MM.1S (cell line): ENCODE measurements at regions not wholly inside any gene's neighbourhood (a gene's known extent, or its start where the extent isn't known, plus 50 kb on each side); places are given as distances from the start of the nearest gene placed in this dataset.

Experiments
- DNase-seq: peaks from one replicate; pipeline ENCODE4 v3.0.0-alpha.2; 2015
- H2AFZ ChIP-seq: fragments of 300-600 bp; sonication (generic); 2 replicates; pipeline ENCODE4 v1.6.0; 2016; ENCODE audit warnings: antibody characterized with exemption, low read length
- H3F3A ChIP-seq: fragments of 300-600 bp; sonication (generic); 2 replicates; pipeline ENCODE4 v1.6.1; 2016; ENCODE audit warnings: mild to moderate bottlenecking, antibody characterized with exemption, low read length, moderate library complexity, mixed read lengths; ENCODE audit not compliant: insufficient read depth
- H3K27ac ChIP-seq: fragments of 300-600 bp; sonication (generic); 2 replicates; pipeline ENCODE4 v1.5.1; 2016; ENCODE audit warnings: mild to moderate bottlenecking, low read length
- H3K27me3 ChIP-seq: fragments of 300-600 bp; sonication (generic); replicated peaks from 2 replicates; pipeline ENCODE4 v1.6.0; 2016; ENCODE audit warnings: low read length; ENCODE audit not compliant: insufficient read depth
- H3K36me3 ChIP-seq: fragments of 300-600 bp; sonication (generic); replicated peaks from 2 replicates; pipeline ENCODE4 v1.6.1; 2016; ENCODE audit warnings: mild to moderate bottlenecking, low read length, mixed read lengths; ENCODE audit not compliant: insufficient read depth
- H3K4me1 ChIP-seq: fragments of 300-600 bp; sonication (generic); 2 replicates; pipeline ENCODE4 v1.6.1; 2016; ENCODE audit warnings: low read length, mixed read lengths
- H3K4me2 ChIP-seq: fragments of 300-600 bp; sonication (generic); 2 replicates; pipeline ENCODE4 v1.6.0; 2016; ENCODE audit warnings: low read depth, low read length
- H3K4me3 ChIP-seq: fragments of 300-600 bp; sonication (generic); 2 replicates; pipeline ENCODE4 v1.5.1; 2016; ENCODE audit warnings: low read length, mixed read lengths
- H3K79me2 ChIP-seq: fragments of 300-600 bp; sonication (generic); 2 replicates; pipeline ENCODE4 v1.6.1; 2016; ENCODE audit warnings: mixed run types, low read length, mixed read lengths
- H3K9ac ChIP-seq: fragments of 300-600 bp; sonication (generic); 2 replicates; pipeline ENCODE4 v1.6.1; 2016; ENCODE audit warnings: low read length, mixed read lengths
- H3K9me2 ChIP-seq: fragments of 300-600 bp; sonication (generic); replicated peaks from 2 replicates; pipeline ENCODE4 v1.6.1; 2016; ENCODE audit warnings: mild to moderate bottlenecking, low read length, mixed read lengths; ENCODE audit not compliant: insufficient read depth
- H3K9me3 ChIP-seq: fragments of 300-600 bp; sonication (generic); replicated peaks from 2 replicates; pipeline ENCODE4 v1.6.1; 2016; ENCODE audit warnings: mild to moderate bottlenecking, low read length, mixed read lengths; ENCODE audit not compliant: insufficient read depth
- H4K20me1 ChIP-seq: fragments of 300-600 bp; sonication (generic); 2 replicates; pipeline ENCODE4 v1.6.1; 2016; ENCODE audit warnings: mild to moderate bottlenecking, low read length, moderate library complexity, mixed read lengths; ENCODE audit not compliant: insufficient read depth
- CTCF ChIP-seq: fragments of 300-600 bp; sonication (generic); IDR thresholded peaks from 2 replicates; pipeline ENCODE4 v1.5.1; 2016; ENCODE audit warnings: antibody characterized with exemption, low read length, mixed read lengths
- EZH2 ChIP-seq: fragments of 300-600 bp; sonication (generic); optimal IDR thresholded peaks from 2 replicates; pipeline ENCODE3; 2017; ENCODE audit warnings: low read depth, mild to moderate bottlenecking, antibody characterized with exemption, low read length, mixed read lengths
- EZH2phosphoT487 ChIP-seq: fragments of 300-600 bp; sonication (generic); IDR thresholded peaks from 2 replicates; pipeline ENCODE4 v1.6.1; 2018; ENCODE audit warnings: antibody characterized with exemption, low read length

- no peaks in the 10 kb centered on the region for H3F3A ChIP-seq
- H3K4me1 ChIP-seq, result no peaks in the 10 kb centered on the region
Observed at GRCh38 chr10:3990307-3990706, 205.3 kb upstream of the KLF6 start.

GRCh38 chr10:3987143-3987974 lies 202.3 kb upstream of the KLF6 start:
- no peak for DNase-seq

More at GRCh38 chr10:3990307-3990706, 205.3 kb upstream of the KLF6 start:
- Histone ChIP-seq H3K27me3 (no peaks in the 10 kb centered on the region), H2AFZ (no peak overlapping the region), H3K9ac (no peak overlapping the region), H4K20me1 (no peaks in the 10 kb centered on the region), H3K9me3 (no peaks in the 10 kb centered on the region), H3K79me2 (no peaks in the 10 kb centered on the region), H3K36me3 (no peaks in the 10 kb centered on the region), H3K4me3 (no peak overlapping the region), H3K9me2 (no peaks in the 10 kb centered on the region), H3K27ac (no peak overlapping the region), H3K4me2 (no peak overlapping the region)
- TF ChIP-seq EZH2phosphoT487 (no peak), CTCF (no peak), EZH2 (no peak)
- no peak for DNase-seq

GRCh38 chr10:3986493-3987142 lies 201.6 kb upstream of the KLF6 start:
- no peak overlapping the region for H3K9ac ChIP-seq
- DNase-seq, result no peak
- H2AFZ ChIP-seq, result no peak overlapping the region
- no peaks in the 10 kb centered on the region for H4K20me1 ChIP-seq
- no peak for TF ChIP-seq EZH2
- no peak overlapping the region for H3K4me2 ChIP-seq
- no peaks in the 10 kb centered on the region for H3F3A ChIP-seq
- H3K27me3 ChIP-seq, result no peaks in the 10 kb centered on the region
- H3K36me3 ChIP-seq, result no peaks in the 10 kb centered on the region
- no peak overlapping the region for H3K4me3 ChIP-seq
- no peak overlapping the region for H3K27ac ChIP-seq
- H3K9me3 ChIP-seq, result no peaks in the 10 kb centered on the region
- H3K9me2 ChIP-seq, result no peaks in the 10 kb centered on the region
- no peaks in the 10 kb centered on the region for H3K4me1 ChIP-seq
- H3K79me2 ChIP-seq, result no peaks in the 10 kb centered on the region

More at GRCh38 chr10:3987143-3987974, 202.3 kb upstream of the KLF6 start:
- Histone ChIP-seq H3K36me3 (no peaks in the 10 kb centered on the region), H4K20me1 (no peaks in the 10 kb centered on the region), H3K9me2 (no peaks in the 10 kb centered on the region), H3K4me3 (no peak overlapping the region), H3K9me3 (no peaks in the 10 kb centered on the region), H3K27me3 (no peaks in the 10 kb centered on the region), H3K4me1 (no peaks in the 10 kb centered on the region), H3F3A (no peaks in the 10 kb centered on the region), H3K9ac (no peak overlapping the region), H3K79me2 (no peaks in the 10 kb centered on the region), H3K27ac (no peak overlapping the region), H2AFZ (no peak overlapping the region), H3K4me2 (no peak overlapping the region)
- no peak for TF ChIP-seq EZH2phosphoT487
- no peak for TF ChIP-seq CTCF
- TF ChIP-seq EZH2, result no peak
